PC-3 (cell line): ENCODE measurements at regions not wholly inside any gene's neighbourhood (a gene's known extent, or its start where the extent isn't known, plus 50 kb on each side); places are given as distances from the start of the nearest gene placed in this dataset.

ENCODE experiments used
- EZH2 ChIP-seq: fragments of 300-600 bp; sonication (generic); IDR thresholded peaks from one replicate; pipeline ENCODE4 v1.6.1; 2017; ENCODE audit warnings: antibody characterized with exemption, mild to moderate bottlenecking, low read length; ENCODE audit not compliant: unreplicated experiment
- EZH2phosphoT487 ChIP-seq: fragments of 300-600 bp; sonication (generic); IDR thresholded peaks from 2 replicates; pipeline ENCODE4 v1.6.1; 2018; ENCODE audit warnings: mild to moderate bottlenecking, antibody characterized with exemption, low read length, borderline replicate concordance
- TF ChIP-seq, protein P1 (sequence below): fragments of 300-600 bp; sonication (generic); conservative IDR thresholded peaks from 2 replicates; pipeline ENCODE4 v1.5.1; 2017; ENCODE audit warnings: antibody characterized with exemption, low read depth, mild to moderate bottlenecking, low read length

DNA sequence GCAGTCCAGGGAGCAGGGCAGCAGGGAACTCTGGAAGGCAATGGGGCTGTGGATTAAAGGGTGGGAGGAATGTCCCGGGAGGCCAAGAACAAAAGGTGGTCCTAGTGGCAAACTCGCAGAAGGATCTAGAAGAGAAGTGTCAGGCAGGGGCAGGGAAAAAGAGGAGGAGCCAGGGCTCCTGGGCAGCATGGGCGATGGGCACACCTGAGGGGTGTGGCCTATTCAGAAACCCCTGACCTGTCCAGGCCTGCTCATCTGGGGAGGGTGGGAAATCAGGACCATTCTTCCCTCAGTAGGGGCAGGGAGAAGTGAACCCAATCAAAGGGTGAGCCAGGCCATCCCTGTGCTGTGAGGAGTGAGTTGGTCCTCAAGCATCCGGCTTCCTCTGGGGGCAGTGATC lies 108.6 kb downstream of the TRIM29 start:
- TF ChIP-seq, protein P1, sequence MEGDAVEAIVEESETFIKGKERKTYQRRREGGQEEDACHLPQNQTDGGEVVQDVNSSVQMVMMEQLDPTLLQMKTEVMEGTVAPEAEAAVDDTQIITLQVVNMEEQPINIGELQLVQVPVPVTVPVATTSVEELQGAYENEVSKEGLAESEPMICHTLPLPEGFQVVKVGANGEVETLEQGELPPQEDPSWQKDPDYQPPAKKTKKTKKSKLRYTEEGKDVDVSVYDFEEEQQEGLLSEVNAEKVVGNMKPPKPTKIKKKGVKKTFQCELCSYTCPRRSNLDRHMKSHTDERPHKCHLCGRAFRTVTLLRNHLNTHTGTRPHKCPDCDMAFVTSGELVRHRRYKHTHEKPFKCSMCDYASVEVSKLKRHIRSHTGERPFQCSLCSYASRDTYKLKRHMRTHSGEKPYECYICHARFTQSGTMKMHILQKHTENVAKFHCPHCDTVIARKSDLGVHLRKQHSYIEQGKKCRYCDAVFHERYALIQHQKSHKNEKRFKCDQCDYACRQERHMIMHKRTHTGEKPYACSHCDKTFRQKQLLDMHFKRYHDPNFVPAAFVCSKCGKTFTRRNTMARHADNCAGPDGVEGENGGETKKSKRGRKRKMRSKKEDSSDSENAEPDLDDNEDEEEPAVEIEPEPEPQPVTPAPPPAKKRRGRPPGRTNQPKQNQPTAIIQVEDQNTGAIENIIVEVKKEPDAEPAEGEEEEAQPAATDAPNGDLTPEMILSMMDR, result no peak
- TF ChIP-seq EZH2phosphoT487, result no peak
- TF ChIP-seq EZH2, result no peak
